ENCODE measurements at regions not wholly inside any gene's neighbourhood (a gene's known extent, or its start where the extent isn't known, plus 50 kb on each side); places are given as distances from the start of the nearest gene placed in this dataset.

DNA sequence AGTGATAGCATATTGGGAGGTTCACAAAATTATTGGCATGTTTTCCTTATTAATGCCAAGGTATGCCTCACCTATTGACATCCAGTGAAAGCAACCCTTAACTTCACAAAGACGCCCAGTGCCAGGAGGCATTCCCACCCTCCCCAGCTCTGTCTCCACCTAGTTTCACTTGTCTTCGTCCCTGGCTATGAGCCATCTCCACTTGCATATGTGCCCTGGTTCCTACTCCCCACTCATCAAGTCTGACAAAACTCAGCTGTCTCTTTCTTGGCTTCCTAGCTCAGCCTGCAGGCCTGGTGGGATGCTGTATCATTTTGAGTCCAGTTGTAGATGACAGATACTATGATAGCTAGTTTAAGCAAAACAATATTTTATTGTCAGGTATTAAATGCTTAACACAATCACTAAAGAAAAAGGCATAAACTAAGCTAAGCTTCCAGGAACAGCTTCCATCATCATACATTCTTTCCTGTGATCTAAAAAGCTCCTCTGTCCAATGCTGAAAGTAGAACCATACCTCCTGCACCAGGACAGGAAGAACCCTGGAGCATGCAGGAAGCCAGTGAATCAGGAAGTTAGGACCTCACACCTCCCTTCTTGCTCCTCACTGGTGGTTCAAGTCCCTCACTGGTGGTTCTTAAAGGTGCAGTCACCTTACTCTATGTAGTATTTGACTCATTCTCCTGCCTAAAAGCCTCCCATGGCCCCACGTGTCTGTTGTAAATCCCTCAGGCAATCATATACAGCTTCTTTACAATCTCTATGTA, 410.3 kb upstream of the RASGEF1B start:
- no peak for DNase-seq (ENCODE audit: low read depth)
- no peak overlapping the region for H3K4me3 ChIP-seq (ENCODE audit: low read length)
- TF ChIP-seq, protein P1, sequence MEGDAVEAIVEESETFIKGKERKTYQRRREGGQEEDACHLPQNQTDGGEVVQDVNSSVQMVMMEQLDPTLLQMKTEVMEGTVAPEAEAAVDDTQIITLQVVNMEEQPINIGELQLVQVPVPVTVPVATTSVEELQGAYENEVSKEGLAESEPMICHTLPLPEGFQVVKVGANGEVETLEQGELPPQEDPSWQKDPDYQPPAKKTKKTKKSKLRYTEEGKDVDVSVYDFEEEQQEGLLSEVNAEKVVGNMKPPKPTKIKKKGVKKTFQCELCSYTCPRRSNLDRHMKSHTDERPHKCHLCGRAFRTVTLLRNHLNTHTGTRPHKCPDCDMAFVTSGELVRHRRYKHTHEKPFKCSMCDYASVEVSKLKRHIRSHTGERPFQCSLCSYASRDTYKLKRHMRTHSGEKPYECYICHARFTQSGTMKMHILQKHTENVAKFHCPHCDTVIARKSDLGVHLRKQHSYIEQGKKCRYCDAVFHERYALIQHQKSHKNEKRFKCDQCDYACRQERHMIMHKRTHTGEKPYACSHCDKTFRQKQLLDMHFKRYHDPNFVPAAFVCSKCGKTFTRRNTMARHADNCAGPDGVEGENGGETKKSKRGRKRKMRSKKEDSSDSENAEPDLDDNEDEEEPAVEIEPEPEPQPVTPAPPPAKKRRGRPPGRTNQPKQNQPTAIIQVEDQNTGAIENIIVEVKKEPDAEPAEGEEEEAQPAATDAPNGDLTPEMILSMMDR (IDR thresholded peaks at IDR 0.05; ENCODE audit: insufficient read depth, low read depth, low read length, missing control alignments) = no peak

DNA sequence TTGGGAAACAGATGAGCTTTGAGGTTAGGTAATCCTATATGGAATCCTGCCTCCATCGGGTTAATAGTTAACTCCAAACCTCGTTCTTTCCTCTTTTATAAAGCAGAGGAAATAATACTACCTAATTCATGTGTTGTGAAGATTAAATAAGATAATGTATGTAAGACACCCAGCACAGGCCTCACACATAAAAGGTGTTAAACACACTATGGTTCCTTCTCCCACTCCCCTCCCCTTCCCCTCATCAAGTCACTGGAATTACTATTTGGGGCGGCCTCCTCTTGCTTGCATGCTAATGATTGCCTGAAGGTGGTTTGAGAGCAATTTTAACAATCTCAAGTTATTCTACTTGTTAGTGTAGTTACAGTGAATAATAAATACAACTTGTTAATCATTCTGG, 404.4 kb upstream of the RASGEF1B start:
- no peak for DNase-seq (ENCODE audit: low read depth)
- no peak overlapping the region for H3K4me3 ChIP-seq (ENCODE audit: low read length)
- TF ChIP-seq, protein P1 (IDR thresholded peaks at IDR 0.05; ENCODE audit: insufficient read depth, low read depth, low read length, missing control alignments) = no peak

DNA sequence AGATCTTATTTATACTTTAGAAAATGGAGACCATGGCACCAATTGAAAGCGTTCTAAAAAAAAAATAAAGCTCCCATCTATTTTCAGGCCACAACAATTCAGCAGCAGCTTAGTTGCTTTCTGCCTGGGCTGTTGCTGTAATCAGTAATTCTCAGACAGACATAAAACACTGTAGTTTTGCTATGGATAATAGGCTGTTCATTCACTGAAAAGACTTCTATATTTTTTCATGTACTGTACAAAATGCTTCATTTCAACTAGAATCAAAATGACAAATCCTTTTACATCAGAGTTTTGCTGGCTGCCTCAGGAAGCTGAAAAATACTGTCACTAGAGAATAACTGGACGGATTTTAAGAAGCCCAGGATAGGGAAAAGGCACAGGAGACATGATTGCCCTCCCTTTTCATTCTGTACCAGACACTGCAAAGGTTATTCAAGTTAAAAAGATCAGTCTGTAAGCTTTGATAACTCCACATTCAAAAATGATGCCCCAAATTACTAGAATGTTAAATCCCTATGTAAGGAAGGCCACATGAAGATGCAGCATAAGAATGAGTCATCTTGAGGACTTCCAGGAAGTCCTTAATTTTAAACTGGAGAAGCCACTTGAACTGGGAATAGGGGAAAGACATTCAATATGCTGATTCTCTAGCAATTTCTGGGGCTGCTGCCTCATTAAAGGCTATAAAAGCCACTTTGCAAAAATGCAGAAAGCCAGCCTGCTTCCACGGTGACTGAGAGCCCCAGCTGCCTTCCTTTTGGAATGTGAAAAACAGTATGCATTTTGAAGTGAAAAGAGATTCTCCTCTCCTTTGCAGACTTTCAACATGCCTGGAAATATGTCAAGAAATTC, 403.2 kb upstream of the RASGEF1B start:
- no peak for DNase-seq (ENCODE audit: low read depth)
- H3K4me3 ChIP-seq (ENCODE audit: low read length) = no peak overlapping the region
- TF ChIP-seq, protein P1 (IDR thresholded peaks at IDR 0.05; ENCODE audit: insufficient read depth, low read depth, low read length, missing control alignments) = no peak

DNA sequence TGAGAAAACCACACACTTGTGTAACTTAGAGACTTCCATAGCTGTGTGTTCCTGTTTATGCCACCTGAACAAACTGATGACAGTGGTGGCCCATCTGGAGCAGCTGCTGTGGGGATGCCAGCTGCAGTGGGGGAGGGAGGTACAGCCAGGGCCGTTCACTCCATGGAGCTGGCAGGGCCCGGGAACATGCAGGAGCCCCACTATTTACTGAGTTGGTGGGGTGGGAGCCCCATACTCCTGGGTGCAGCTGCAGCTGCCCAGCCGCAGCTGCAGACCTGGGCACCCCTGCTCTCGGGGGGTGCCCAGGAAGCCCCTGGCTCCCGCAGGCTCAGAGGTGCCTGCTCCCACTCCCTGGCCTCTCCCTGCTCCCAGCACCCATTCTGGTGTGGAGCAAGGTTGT, 398.6 kb upstream of the RASGEF1B start:
- DNase-seq (ENCODE audit: low read depth) = no peak
- no peak overlapping the region for H3K4me3 ChIP-seq (ENCODE audit: low read length)
- TF ChIP-seq, protein P1 (IDR thresholded peaks at IDR 0.05; ENCODE audit: insufficient read depth, low read depth, low read length, missing control alignments) = no peak

DNA sequence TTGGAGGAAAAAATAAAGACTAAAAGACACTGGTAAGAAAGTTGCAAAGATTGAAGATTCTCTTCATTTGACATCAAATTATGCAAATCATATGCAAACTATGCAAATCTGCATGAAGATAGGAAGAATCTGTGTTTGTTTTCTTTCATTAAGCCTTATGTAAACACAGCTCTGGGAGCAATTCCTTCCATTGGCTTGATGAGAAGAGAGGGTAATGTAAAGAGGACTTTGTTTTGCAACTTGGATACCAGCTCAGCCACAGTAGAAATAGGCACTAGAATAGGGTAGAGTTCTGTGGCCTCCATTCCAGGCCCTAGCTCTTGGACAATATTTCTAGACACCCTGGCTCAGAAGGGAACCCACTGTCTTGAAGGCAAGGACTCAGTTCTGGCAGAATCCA, 388.4 kb upstream of the RASGEF1B start:
- TF ChIP-seq, protein P1 (IDR thresholded peaks at IDR 0.05; ENCODE audit: insufficient read depth, low read depth, low read length, missing control alignments) = no peak

DNA sequence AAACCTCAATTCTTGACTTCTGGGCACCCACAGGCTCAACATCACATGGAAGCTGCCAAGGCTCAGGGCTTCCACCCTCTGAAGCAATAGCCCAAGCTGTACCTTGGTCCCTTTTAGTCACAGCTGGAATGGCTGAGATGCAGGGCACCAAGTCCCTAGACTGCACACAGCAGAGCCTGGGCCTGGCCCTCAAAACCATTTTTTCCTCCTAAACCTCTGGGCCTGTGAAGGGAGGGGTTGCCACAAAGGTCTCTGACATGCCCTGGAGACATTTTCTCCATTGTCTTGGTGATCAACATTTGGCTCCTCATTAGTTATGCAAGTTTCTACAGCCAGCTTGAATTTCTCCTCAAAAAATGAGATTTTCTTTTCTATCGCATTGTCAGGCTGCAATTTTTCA, 382.7 kb upstream of the RASGEF1B start:
- DNase-seq (ENCODE audit: low read depth) = no peak
- no peak overlapping the region for H3K4me3 ChIP-seq (ENCODE audit: low read length)
- TF ChIP-seq, protein P1 (IDR thresholded peaks at IDR 0.05; ENCODE audit: insufficient read depth, low read depth, low read length, missing control alignments) = no peak

More for the DNA sequence above, 388.4 kb upstream of the RASGEF1B start:
- H3K4me3 ChIP-seq (ENCODE audit: low read length) = no peak overlapping the region
- DNase-seq (ENCODE audit: low read depth) = no peak

All from epithelial cell of esophagus (primary cell).